Fibroblast of mammary gland (primary cell): ENCODE measurements at regions not wholly inside any gene's neighbourhood (a gene's known extent, or its start where the extent isn't known, plus 50 kb on each side); places are given as distances from the start of the nearest gene placed in this dataset.
"Not testable (repeated sequence)": the region's sequence is repeated elsewhere in the genome, so short reads cannot be mapped to it uniquely, and the experiment has no call there.

Experiments used
- DNase-seq: peaks from one replicate; pipeline ENCODE4 v3.0.0-alpha.2; 2010; ENCODE audit warnings: low read depth
- H3K4me3 ChIP-seq: 2 replicates; pipeline ENCODE4 v1.5.1; 2011; ENCODE audit warnings: low read depth, mild to moderate bottlenecking, low read length, moderate library complexity; ENCODE audit not compliant: control insufficient read depth
- TF ChIP-seq, protein P1 (sequence below): conservative IDR thresholded peaks from 2 replicates; pipeline ENCODE4 v1.5.1; 2011; ENCODE audit warnings: low read depth, low read length, inconsistent platforms; ENCODE audit not compliant: control insufficient read depth, insufficient read depth

GRCh38 chr11:7170431-7170830 is 81.3 kb upstream of the SYT9 start:
- H3K4me3 ChIP-seq, result no peak overlapping the region
- TF ChIP-seq, protein P1, sequence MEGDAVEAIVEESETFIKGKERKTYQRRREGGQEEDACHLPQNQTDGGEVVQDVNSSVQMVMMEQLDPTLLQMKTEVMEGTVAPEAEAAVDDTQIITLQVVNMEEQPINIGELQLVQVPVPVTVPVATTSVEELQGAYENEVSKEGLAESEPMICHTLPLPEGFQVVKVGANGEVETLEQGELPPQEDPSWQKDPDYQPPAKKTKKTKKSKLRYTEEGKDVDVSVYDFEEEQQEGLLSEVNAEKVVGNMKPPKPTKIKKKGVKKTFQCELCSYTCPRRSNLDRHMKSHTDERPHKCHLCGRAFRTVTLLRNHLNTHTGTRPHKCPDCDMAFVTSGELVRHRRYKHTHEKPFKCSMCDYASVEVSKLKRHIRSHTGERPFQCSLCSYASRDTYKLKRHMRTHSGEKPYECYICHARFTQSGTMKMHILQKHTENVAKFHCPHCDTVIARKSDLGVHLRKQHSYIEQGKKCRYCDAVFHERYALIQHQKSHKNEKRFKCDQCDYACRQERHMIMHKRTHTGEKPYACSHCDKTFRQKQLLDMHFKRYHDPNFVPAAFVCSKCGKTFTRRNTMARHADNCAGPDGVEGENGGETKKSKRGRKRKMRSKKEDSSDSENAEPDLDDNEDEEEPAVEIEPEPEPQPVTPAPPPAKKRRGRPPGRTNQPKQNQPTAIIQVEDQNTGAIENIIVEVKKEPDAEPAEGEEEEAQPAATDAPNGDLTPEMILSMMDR, result no peak
- DNase-seq, result no peak

DNA sequence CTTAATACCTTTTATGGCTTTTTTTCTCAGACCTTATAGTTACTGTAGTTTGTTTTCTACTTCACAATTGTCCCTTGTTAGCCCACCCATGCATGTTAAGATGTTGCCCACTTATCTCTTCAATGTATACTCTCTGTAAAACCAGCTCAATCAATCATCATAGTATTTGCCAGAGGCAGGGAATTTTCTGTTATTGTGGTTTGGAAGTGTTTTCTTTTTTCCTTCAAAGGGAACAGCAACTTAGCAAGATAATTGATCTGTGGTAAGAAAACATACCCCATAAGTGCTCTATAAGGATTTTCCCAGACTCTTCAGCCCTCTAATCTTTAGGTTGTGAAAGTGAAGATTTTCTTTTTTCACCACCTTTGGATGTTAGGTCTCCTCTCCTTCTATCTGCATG is 76.7 kb upstream of the SYT9 start:
- TF ChIP-seq, protein P1, result no peak
- H3K4me3 ChIP-seq, result no peak overlapping the region
- no peak for DNase-seq

DNA sequence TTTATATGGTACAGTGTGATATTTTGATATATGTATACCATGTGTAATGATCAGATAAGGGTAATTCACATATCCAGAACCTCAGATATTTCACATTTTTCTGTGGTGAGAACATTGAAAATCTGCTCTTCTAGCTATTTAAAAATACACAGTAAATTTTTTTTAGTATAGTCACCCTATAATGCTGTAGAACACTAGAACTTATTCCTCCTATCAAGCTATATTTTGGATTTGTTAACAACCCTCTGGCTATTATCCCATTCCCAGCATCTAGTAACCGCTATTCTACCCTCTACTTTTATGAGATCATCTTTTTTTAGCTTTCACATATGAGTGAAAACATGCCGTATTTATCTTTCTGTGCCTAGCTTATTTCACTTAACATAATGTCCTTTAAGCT is 65.5 kb upstream of the SYT9 start:
- TF ChIP-seq, protein P1, result no peak
- DNase-seq, result no peak
- no peak overlapping the region for H3K4me3 ChIP-seq

- no peak for DNase-seq
- H3K4me3 ChIP-seq, result no peak overlapping the region
- TF ChIP-seq, protein P1, result no peak
These were observed 65.0 kb upstream of the SYT9 start for GRCh38 chr11:7186676-7187075.

DNA sequence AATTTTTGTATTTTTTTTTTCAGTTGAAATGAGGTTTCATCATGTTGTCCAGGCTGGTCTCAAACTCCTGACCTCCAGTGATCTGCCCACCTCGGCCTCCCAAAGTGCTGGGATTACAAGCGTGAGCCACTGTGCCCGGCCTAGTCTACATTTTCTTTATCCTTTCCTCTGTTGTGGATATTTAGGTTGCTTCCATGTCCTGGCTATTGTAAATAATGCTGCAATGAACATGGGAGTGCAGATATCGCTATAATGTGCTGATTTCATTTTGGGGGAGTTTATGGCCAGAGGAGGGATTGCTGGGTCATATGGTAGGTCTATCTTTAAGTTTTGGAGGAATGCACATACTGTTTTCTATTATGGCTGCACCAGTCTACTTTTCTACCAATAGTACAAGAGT is 58.9 kb upstream of the SYT9 start:
- not testable (repeated sequence) for DNase-seq, H3K4me3 ChIP-seq

GRCh38 chr11:7196396-7197146 is 55.1 kb upstream of the SYT9 start:
- TF ChIP-seq, protein P1, result no peak
- DNase-seq, result no peak
- H3K4me3 ChIP-seq, result no peak overlapping the region

- H3K4me3 ChIP-seq, result no peak overlapping the region
- no peak for DNase-seq
- TF ChIP-seq, protein P1, result no peak
These were observed 54.2 kb upstream of the SYT9 start for GRCh38 chr11:7197469-7197868.
